HCT116 (cell line): ENCODE measurements at regions not wholly inside any gene's neighbourhood (a gene's known extent, or its start where the extent isn't known, plus 50 kb on each side); places are given as distances from the start of the nearest gene placed in this dataset.

ENCODE experiments used
- ATAC-seq: fragments of 200-7000 bp; cut with Tn5 transposase; 2 replicates; pipeline ENCODE4 v1.9.1; 2020; ENCODE audit warnings: mild to moderate bottlenecking, moderate library complexity
- BruUV-seq: library from RNA; stranded (reverse); fragments of 400-500 nt; replicated peaks from 2 replicates; lab custom pipeline; 2021; lab: Mats Ljungman, UMichigan
- CTCF ChIA-PET: fragments of 300-600 bp; sonication (Branson Sonifier 250); formaldehyde crosslinking; loops from one replicate; lab custom pipeline; 2021; ENCODE audit warnings: antibody characterized with exemption; lab: Charles Lee
- POLR2A ChIA-PET: fragments of 300-600, 350-600 bp; sonication (Branson Sonifier 250); formaldehyde crosslinking; loops from one replicate; lab custom pipeline; 2021; ENCODE audit warnings: antibody characterized with exemption; lab: Charles Lee
- RAD21 ChIA-PET, 2 experiments: fragments of 300-600 bp; sonication (Branson Sonifier 250); formaldehyde crosslinking; loops; one replicate each; lab custom pipeline; 2023; ENCODE audit warnings: low total read pairs in 2 of 2; ENCODE audit not compliant: uncharacterized antibody in 2 of 2, unreplicated experiment in 2 of 2, low non-redundant PET in 1 of 2; lab: Charles Lee
- DNase-seq: peaks from one replicate; pipeline ENCODE4 v3.0.0-alpha.2; 2010; ENCODE audit warnings: low read depth, low spot score
- H2AFZ ChIP-seq: fragments of 200-600 bp; shearing (Covaris generic), sonication (generic); 2 replicates; pipeline ENCODE4 v1.6.1; 2017; ENCODE audit warnings: low read depth, mixed run types, mixed read lengths, antibody characterized with exemption, low read length; ENCODE audit not compliant: poor library complexity, severe bottlenecking
- H3K27ac ChIP-seq: 2 replicates; pipeline ENCODE4 v1.5.1; 2012; ENCODE audit warnings: low read depth, low read length
- H3K27me3 ChIP-seq: fragments of 200-600 bp; sonication (generic); 2 replicates; pipeline ENCODE4 v1.6.1; 2016; ENCODE audit warnings: mixed run types, low read length, mixed read lengths; ENCODE audit not compliant: insufficient read depth
- H3K36me3 ChIP-seq, 2 experiments: fragments of 200-500 bp in 1 of 2; fragments of 200-600 bp in 1 of 2; sonication (Bioruptor generic) in 1 of 2; sonication (generic) in 1 of 2; 2 replicates each; pipeline versions ENCODE4 v1.5.1 to v1.6.1; 2014 to 2016; ENCODE audit warnings: low read length in 2 of 2, inconsistent platforms in 1 of 2, mixed read lengths in 1 of 2, mixed run types in 1 of 2; ENCODE audit not compliant: insufficient read depth in 2 of 2, control insufficient read depth in 1 of 2
- H3K4me1 ChIP-seq, 2 experiments: fragments of 200-600 bp in 1 of 2; sonication (generic) in 1 of 2; 2 replicates each; pipeline versions ENCODE4 v1.5.1 to v1.6.1; 2012 to 2017; ENCODE audit warnings: low read length in 2 of 2, inconsistent platforms in 1 of 2, mild to moderate bottlenecking in 1 of 2, mixed read lengths in 1 of 2, mixed run types in 1 of 2, moderate library complexity in 1 of 2; ENCODE audit not compliant: insufficient read depth in 2 of 2, control insufficient read depth in 1 of 2
- H3K4me2 ChIP-seq: fragments of 200-600 bp; sonication (generic); 2 replicates; pipeline ENCODE4 v1.6.1; 2017; ENCODE audit warnings: mixed run types, low read length, mixed read lengths
- H3K4me3 ChIP-seq, 2 experiments: fragments of 200-600 bp in 1 of 2; sonication (generic) in 1 of 2; replicated peaks in 1 of 2; 2 replicates each; pipeline ENCODE4 v1.5.1; 2011 to 2016; ENCODE audit warnings: low read length in 2 of 2, control low read depth in 1 of 2, low read depth in 1 of 2, mild to moderate bottlenecking in 1 of 2, mixed read lengths in 1 of 2, mixed run types in 1 of 2
- H3K79me2 ChIP-seq: fragments of 200-600 bp; sonication (generic); 2 replicates; pipeline ENCODE4 v1.6.1; 2017; ENCODE audit warnings: mild to moderate bottlenecking, mixed run types, low read length, moderate library complexity, mixed read lengths; ENCODE audit not compliant: insufficient read depth
- H3K9ac ChIP-seq: fragments of 200-600 bp; sonication (generic); 2 replicates; pipeline ENCODE4 v1.6.1; 2016; ENCODE audit warnings: low read length, mixed read lengths
- H3K9me2 ChIP-seq: fragments of 200-600 bp; sonication (generic), shearing (Covaris generic); 2 replicates; pipeline ENCODE4 v1.6.1; 2017; ENCODE audit warnings: mixed run types, mild to moderate bottlenecking, moderate library complexity; ENCODE audit not compliant: insufficient read depth
- H3K9me3 ChIP-seq, 2 experiments: fragments of 200-500 bp in 1 of 2; fragments of 200-600 bp in 1 of 2; sonication (Bioruptor generic) in 1 of 2; sonication (generic) in 1 of 2; 2 replicates each; pipeline ENCODE4 v1.6.1; 2014 to 2017; ENCODE audit warnings: low read length in 2 of 2, mixed read lengths in 2 of 2, inconsistent platforms in 1 of 2, low read depth in 1 of 2, mild to moderate bottlenecking in 1 of 2, mixed run types in 1 of 2, moderate library complexity in 1 of 2; ENCODE audit not compliant: control insufficient read depth in 1 of 2, insufficient read depth in 1 of 2
- H4K20me1 ChIP-seq: fragments of 200-600 bp; sonication (generic), shearing (Covaris generic); 2 replicates; pipeline ENCODE4 v1.6.1; 2017; ENCODE audit warnings: mixed run types, mild to moderate bottlenecking, moderate library complexity; ENCODE audit not compliant: insufficient read depth
- CEBPB ChIP-seq: IDR thresholded peaks from 2 replicates; pipeline ENCODE4 v1.6.1; 2012; ENCODE audit warnings: low read depth
- ELF1 ChIP-seq: IDR thresholded peaks from 2 replicates; pipeline ENCODE4 v1.6.1; 2012; ENCODE audit warnings: low read depth, borderline replicate concordance
- POLR2A ChIP-seq: IDR thresholded peaks from 2 replicates; pipeline ENCODE4 v1.7.0; 2011; ENCODE audit warnings: borderline replicate concordance; ENCODE audit not compliant: insufficient read depth, insufficient read length; ENCODE audit errors: extremely low read depth
- RAD21 ChIP-seq: IDR thresholded peaks from 2 replicates; pipeline ENCODE4 v1.6.1; 2012; ENCODE audit warnings: low read depth, mild to moderate bottlenecking
- SIN3A ChIP-seq: IDR thresholded peaks from 2 replicates; pipeline ENCODE4 v1.6.1; 2012; ENCODE audit warnings: low read depth
- SRF ChIP-seq: IDR thresholded peaks from 2 replicates; pipeline ENCODE4 v1.6.1; 2012; ENCODE audit warnings: low read depth
- TCF7L2 ChIP-seq: IDR thresholded peaks from 2 replicates; pipeline ENCODE4 v1.7.0; 2011; ENCODE audit warnings: borderline replicate concordance, inconsistent platforms; ENCODE audit not compliant: insufficient read depth, insufficient read length; ENCODE audit errors: extremely low read depth
- ZFX ChIP-seq: fragments of 450-650 bp; IDR thresholded peaks from 2 replicates; pipeline ENCODE4 v1.6.1; 2017
- intact Hi-C: fragments of 100-400 bp; cut with micrococcal nuclease; formaldehyde crosslinking; loops from 2 replicates; pipeline ENCODE4 v1.10.0; 2022
- TF ChIP-seq, protein P1 (sequence below), 3 experiments: fragments of 200-600 bp in 1 of 3; sonication (generic) in 1 of 3; IDR thresholded peaks in 2 of 3; conservative IDR thresholded peaks in 1 of 3; 2 replicates each; pipeline ENCODE4 v1.5.1; 2012 to 2017; ENCODE audit warnings: low read depth in 2 of 3, low read length in 2 of 3, antibody characterized with exemption in 1 of 3, borderline replicate concordance in 1 of 3, control low read depth in 1 of 3, mild to moderate bottlenecking in 1 of 3, mixed read lengths in 1 of 3, mixed run types in 1 of 3, moderate library complexity in 1 of 3; ENCODE audit not compliant: insufficient read depth in 1 of 3

GRCh38 chr7:110531186-110531585 is 559.7 kb upstream of the LRRN3 start:
- DNase-seq: no peak
- no TSS peak for BruUV-seq
- Histone ChIP-seq H4K20me1 (no peaks in the 10 kb centered on the region), H3K27me3 (no peaks in the 10 kb centered on the region), H3K4me1 (peaks cover 4 to 9% of the 10 kb centered on the region in 2 experiments; a peak in 3 of 4 replicates), H3K27ac (no peak overlapping the region), H3K9ac (no peak overlapping the region), H3K9me2 (no peaks in the 10 kb centered on the region), H3K4me2 (no peak overlapping the region), H3K79me2 (no peaks in the 10 kb centered on the region), H3K9me3 (no peaks in the 10 kb centered on the region), H3K4me3 (no peak overlapping the region), H3K36me3 (no peaks in the 10 kb centered on the region), H2AFZ (no peak overlapping the region)
- ChIA-PET RAD21 (no interaction called here), POLR2A (no interaction called here), CTCF (no interaction called here)
- intact Hi-C loops: no loop called here
- TF ChIP-seq TCF7L2 (no peak), RAD21 (no peak), ZFX (no peak), ELF1 (no peak), SRF (no peak), POLR2A (no peak), SIN3A (no peak), CEBPB (no peak)
- TF ChIP-seq, protein P1, sequence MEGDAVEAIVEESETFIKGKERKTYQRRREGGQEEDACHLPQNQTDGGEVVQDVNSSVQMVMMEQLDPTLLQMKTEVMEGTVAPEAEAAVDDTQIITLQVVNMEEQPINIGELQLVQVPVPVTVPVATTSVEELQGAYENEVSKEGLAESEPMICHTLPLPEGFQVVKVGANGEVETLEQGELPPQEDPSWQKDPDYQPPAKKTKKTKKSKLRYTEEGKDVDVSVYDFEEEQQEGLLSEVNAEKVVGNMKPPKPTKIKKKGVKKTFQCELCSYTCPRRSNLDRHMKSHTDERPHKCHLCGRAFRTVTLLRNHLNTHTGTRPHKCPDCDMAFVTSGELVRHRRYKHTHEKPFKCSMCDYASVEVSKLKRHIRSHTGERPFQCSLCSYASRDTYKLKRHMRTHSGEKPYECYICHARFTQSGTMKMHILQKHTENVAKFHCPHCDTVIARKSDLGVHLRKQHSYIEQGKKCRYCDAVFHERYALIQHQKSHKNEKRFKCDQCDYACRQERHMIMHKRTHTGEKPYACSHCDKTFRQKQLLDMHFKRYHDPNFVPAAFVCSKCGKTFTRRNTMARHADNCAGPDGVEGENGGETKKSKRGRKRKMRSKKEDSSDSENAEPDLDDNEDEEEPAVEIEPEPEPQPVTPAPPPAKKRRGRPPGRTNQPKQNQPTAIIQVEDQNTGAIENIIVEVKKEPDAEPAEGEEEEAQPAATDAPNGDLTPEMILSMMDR (IDR thresholded peaks at IDR 0.05 in 2 of 3, conservative IDR thresholded peaks at IDR 0.05 in 1 of 3; ENCODE audit: borderline replicate concordance in 1 of 3, insufficient read depth in 1 of 3, low read depth in 2 of 3, low read length in 2 of 3): no peak
- no peak for ATAC-seq
